ENCODE measurements at regions not wholly inside any gene's neighbourhood (a gene's known extent, or its start where the extent isn't known, plus 50 kb on each side); places are given as distances from the start of the nearest gene placed in this dataset.

- TF ChIP-seq SIN3A (IDR thresholded peaks at IDR 0.05; ENCODE audit: low read depth): no peak
- TF ChIP-seq POLR2A (IDR thresholded peaks at IDR 0.05; ENCODE audit: borderline replicate concordance, extremely low read depth, insufficient read depth, insufficient read length): no peak
- TF ChIP-seq, protein P1, sequence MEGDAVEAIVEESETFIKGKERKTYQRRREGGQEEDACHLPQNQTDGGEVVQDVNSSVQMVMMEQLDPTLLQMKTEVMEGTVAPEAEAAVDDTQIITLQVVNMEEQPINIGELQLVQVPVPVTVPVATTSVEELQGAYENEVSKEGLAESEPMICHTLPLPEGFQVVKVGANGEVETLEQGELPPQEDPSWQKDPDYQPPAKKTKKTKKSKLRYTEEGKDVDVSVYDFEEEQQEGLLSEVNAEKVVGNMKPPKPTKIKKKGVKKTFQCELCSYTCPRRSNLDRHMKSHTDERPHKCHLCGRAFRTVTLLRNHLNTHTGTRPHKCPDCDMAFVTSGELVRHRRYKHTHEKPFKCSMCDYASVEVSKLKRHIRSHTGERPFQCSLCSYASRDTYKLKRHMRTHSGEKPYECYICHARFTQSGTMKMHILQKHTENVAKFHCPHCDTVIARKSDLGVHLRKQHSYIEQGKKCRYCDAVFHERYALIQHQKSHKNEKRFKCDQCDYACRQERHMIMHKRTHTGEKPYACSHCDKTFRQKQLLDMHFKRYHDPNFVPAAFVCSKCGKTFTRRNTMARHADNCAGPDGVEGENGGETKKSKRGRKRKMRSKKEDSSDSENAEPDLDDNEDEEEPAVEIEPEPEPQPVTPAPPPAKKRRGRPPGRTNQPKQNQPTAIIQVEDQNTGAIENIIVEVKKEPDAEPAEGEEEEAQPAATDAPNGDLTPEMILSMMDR (IDR thresholded peaks at IDR 0.05 in 2 of 3, conservative IDR thresholded peaks at IDR 0.05 in 1 of 3; ENCODE audit: borderline replicate concordance in 1 of 3, insufficient read depth in 1 of 3, low read depth in 2 of 3, low read length in 2 of 3): no peak
- no peak for TF ChIP-seq POLR2AphosphoS5 (IDR thresholded peaks at IDR 0.05; ENCODE audit: low read depth, low read length)
These were observed 129.8 kb upstream of the CPNE4 start for GRCh38 chr3:132164469-132165092.

Data from HCT116 (cell line).